H1 (cell line): ENCODE measurements at regions not wholly inside any gene's neighbourhood (a gene's known extent, or its start where the extent isn't known, plus 50 kb on each side); places are given as distances from the start of the nearest gene placed in this dataset.

Experiments
- CTCF ChIA-PET: fragments of 300-600 bp; sonication (Branson Sonifier 250); formaldehyde crosslinking; loops from one replicate; lab custom pipeline; 2021; ENCODE audit not compliant: partially characterized antibody; lab: Charles Lee
- POLR2A ChIA-PET: fragments of 300-600 bp; sonication (Branson Sonifier 250); formaldehyde crosslinking; loops from one replicate; lab custom pipeline; 2021; ENCODE audit warnings: inconsistent platforms; ENCODE audit not compliant: partially characterized antibody; lab: Charles Lee
- DNase-seq, 2 experiments: peaks; one replicate each; pipeline versions ENCODE4 v3.0.0 to v3.0.0-alpha.2; 2010 to 2022; ENCODE audit warnings: low spot score in 2 of 2, low read depth in 1 of 2, mixed read lengths in 1 of 2
- FAIRE-seq: peaks from 2 replicates; lab custom pipeline; 2011; peaks lifted over from hg19 to GRCh38; lab: Jason Lieb, UNC
- H2AFZ ChIP-seq: 2 replicates; pipeline ENCODE4 v1.8.1; 2012; ENCODE audit warnings: low read length, inconsistent platforms
- H2AK5ac ChIP-seq: 2 replicates; pipeline ENCODE4 v1.6.1; 2013; ENCODE audit warnings: low read depth, low read length
- H2BK120ac ChIP-seq: replicated peaks from 2 replicates; pipeline ENCODE3; 2013; ENCODE audit warnings: low read depth, low read length, inconsistent platforms
- H2BK12ac ChIP-seq: 2 replicates; pipeline ENCODE4 v1.6.1; 2013; ENCODE audit warnings: low read depth, low read length
- H2BK15ac ChIP-seq: 2 replicates; pipeline ENCODE4 v1.6.1; 2013; ENCODE audit warnings: low read length
- H2BK20ac ChIP-seq: 2 replicates; pipeline ENCODE4 v1.6.1; 2013; ENCODE audit warnings: low read length
- H2BK5ac ChIP-seq: 2 replicates; pipeline ENCODE4 v1.6.1; 2013; ENCODE audit warnings: low read depth, low read length
- H3K14ac ChIP-seq: 2 replicates; pipeline ENCODE4 v1.6.1; 2013; ENCODE audit warnings: inconsistent platforms; ENCODE audit not compliant: insufficient read length
- H3K18ac ChIP-seq: 2 replicates; pipeline ENCODE4 v1.6.1; 2013; ENCODE audit warnings: low read length; ENCODE audit errors: extremely low read depth
- H3K23ac ChIP-seq: 2 replicates; pipeline ENCODE4 v1.6.1; 2013; ENCODE audit warnings: inconsistent platforms; ENCODE audit not compliant: insufficient read length
- H3K23me2 ChIP-seq: 2 replicates; pipeline ENCODE4 v1.6.1; 2013; ENCODE audit warnings: low read depth, low read length
- H3K27ac ChIP-seq: 2 replicates; pipeline ENCODE4 v1.6.1; 2011; ENCODE audit warnings: low read depth, low read length, inconsistent platforms
- H3K27me3 ChIP-seq, 4 experiments: replicated peaks in 1 of 4; 1 replicate in 1 of 4; 2 replicates in 3 of 4; pipeline versions ENCODE4 v1.6.1 to v1.8.1; 2011 to 2013; ENCODE audit warnings: low read length in 3 of 4, mild to moderate bottlenecking in 3 of 4, inconsistent platforms in 2 of 4, mixed read lengths in 2 of 4, moderate library complexity in 1 of 4; ENCODE audit not compliant: control insufficient read depth in 3 of 4, insufficient read depth in 3 of 4; ENCODE audit errors: extremely low read depth in 1 of 4
- H3K36me3 ChIP-seq, 4 experiments: 2 replicates each; pipeline versions ENCODE4 v1.6.1 to v1.8.1; 2011 to 2013; ENCODE audit warnings: mild to moderate bottlenecking in 4 of 4, low read length in 3 of 4, moderate library complexity in 2 of 4, control low read depth in 1 of 4, inconsistent platforms in 1 of 4; ENCODE audit not compliant: insufficient read depth in 4 of 4, control insufficient read depth in 2 of 4
- H3K4ac ChIP-seq: replicated peaks from 2 replicates; pipeline ENCODE3; 2013; ENCODE audit warnings: low read length, low read depth, mixed read lengths, inconsistent platforms; ENCODE audit not compliant: insufficient read length
- H3K4me1 ChIP-seq, 4 experiments: replicated peaks in 1 of 4; 1 replicate in 1 of 4; 2 replicates in 3 of 4; pipeline versions ENCODE4 v1.6.1 to v1.8.1; 2011 to 2013; ENCODE audit warnings: low read length in 3 of 4, inconsistent platforms in 2 of 4, mixed read lengths in 1 of 4; ENCODE audit not compliant: insufficient read depth in 4 of 4, control insufficient read depth in 3 of 4
- H3K4me2 ChIP-seq, 2 experiments: 2 replicates each; pipeline versions ENCODE4 v1.6.1 to v1.8.1; 2011 to 2013; ENCODE audit warnings: low read depth in 2 of 2, low read length in 2 of 2, control low read depth in 1 of 2, inconsistent platforms in 1 of 2, mild to moderate bottlenecking in 1 of 2; ENCODE audit not compliant: insufficient read depth in 1 of 2
- H3K4me3 ChIP-seq, 4 experiments: fragments of 200-600, 300-600 bp in 1 of 4; sonication (generic), shearing (Covaris generic), sonication (Bioruptor Twin) in 1 of 4; 2 replicates each; pipeline versions ENCODE4 v1.5.1 to v1.8.1; 2011 to 2016; ENCODE audit warnings: low read length in 4 of 4, low read depth in 3 of 4, control low read depth in 2 of 4, inconsistent platforms in 2 of 4, mild to moderate bottlenecking in 2 of 4, mixed read lengths in 1 of 4, moderate library complexity in 1 of 4; ENCODE audit not compliant: insufficient read depth in 2 of 4; ENCODE audit errors: extremely low read depth in 1 of 4
- H3K56ac ChIP-seq: replicated peaks from 2 replicates; pipeline ENCODE3; 2013; ENCODE audit warnings: low read depth, mild to moderate bottlenecking, mixed read lengths, low read length, inconsistent platforms; ENCODE audit not compliant: insufficient read length
- H3K79me1 ChIP-seq: 2 replicates; pipeline ENCODE4 v1.6.1; 2013; ENCODE audit warnings: low read depth, low read length, control low read depth
- H3K79me2 ChIP-seq, 2 experiments: 2 replicates each; pipeline versions ENCODE4 v1.6.1 to v1.8.1; 2012 to 2013; ENCODE audit warnings: low read length in 2 of 2, mild to moderate bottlenecking in 2 of 2, inconsistent platforms in 1 of 2; ENCODE audit not compliant: insufficient read depth in 2 of 2, control insufficient read depth in 1 of 2
- H3K9ac ChIP-seq, 4 experiments: replicated peaks in 1 of 4; 1 replicate in 1 of 4; 2 replicates in 3 of 4; pipeline versions ENCODE4 v1.6.1 to v1.8.1; 2011 to 2013; ENCODE audit warnings: low read depth in 3 of 4, low read length in 3 of 4, control low read depth in 2 of 4, mild to moderate bottlenecking in 2 of 4, moderate library complexity in 2 of 4, inconsistent platforms in 1 of 4; ENCODE audit errors: extremely low read depth in 1 of 4
- H3K9me3 ChIP-seq, 2 experiments: 2 replicates each; pipeline versions ENCODE4 v1.6.1 to v1.8.1; 2012 to 2013; ENCODE audit warnings: mild to moderate bottlenecking in 2 of 2, moderate library complexity in 2 of 2, control low read depth in 1 of 2, inconsistent platforms in 1 of 2, low read depth in 1 of 2, low read length in 1 of 2, mixed read lengths in 1 of 2; ENCODE audit not compliant: insufficient read depth in 2 of 2
- H4K20me1 ChIP-seq, 2 experiments: replicated peaks in 1 of 2; 2 replicates each; pipeline versions ENCODE3 to v1.8.1; 2011 to 2013; ENCODE audit warnings: inconsistent platforms in 2 of 2, low read length in 2 of 2, mild to moderate bottlenecking in 1 of 2; ENCODE audit not compliant: insufficient read depth in 2 of 2, control insufficient read depth in 1 of 2
- H4K5ac ChIP-seq: 2 replicates; pipeline ENCODE4 v1.6.1; 2013; ENCODE audit warnings: low read length, low read depth, mixed read lengths, inconsistent platforms; ENCODE audit not compliant: insufficient read length
- H4K8ac ChIP-seq: 2 replicates; pipeline ENCODE4 v1.8.0; 2013; ENCODE audit warnings: mild to moderate bottlenecking, moderate library complexity, low read length, inconsistent platforms; ENCODE audit not compliant: insufficient read depth; ENCODE audit errors: extremely low read depth
- H4K91ac ChIP-seq: replicated peaks from 2 replicates; pipeline ENCODE3; 2013; ENCODE audit warnings: low read length, mixed read lengths, inconsistent platforms; ENCODE audit not compliant: insufficient read length
- ATF2 ChIP-seq: IDR thresholded peaks from 2 replicates; pipeline ENCODE4 v1.6.1; 2012; ENCODE audit warnings: low read length, inconsistent platforms
- CBX5 ChIP-seq: fragments of 300-800, 300-1000 bp; sonication (generic); IDR thresholded peaks from 2 replicates; pipeline ENCODE4 v1.7.1; 2016; ENCODE audit warnings: antibody characterized with exemption, low read length, low read depth
- CHD2 ChIP-seq: IDR thresholded peaks from 2 replicates; pipeline ENCODE4 v1.6.1; 2012; ENCODE audit warnings: low read length, improper control_type of control experiment
- KDM1A ChIP-seq: fragments of 200-600, 300-600 bp; sonication (generic); IDR thresholded peaks from 2 replicates; pipeline ENCODE4 v1.7.1; 2016; ENCODE audit warnings: mild to moderate bottlenecking, low read length, borderline replicate concordance
- PHF8 ChIP-seq: fragments of 200-600 bp; sonication (generic); conservative IDR thresholded peaks from 2 replicates; pipeline ENCODE4 v1.7.1; 2012; ENCODE audit warnings: low read depth, mild to moderate bottlenecking, inconsistent platforms, low read length, moderate library complexity
- WGBS, 2 experiments: shearing (Covaris generic) in 1 of 2; methylation state at CpG; one replicate each; pipeline versions ENCODE4 v1.1.6 to v1.1.7; 2013 to 2015; ENCODE audit warnings: low lambda C conversion rate in 2 of 2, mixed read lengths in 2 of 2, inconsistent platforms in 1 of 2, low coverage in 1 of 2, missing lambda C conversion rate in 1 of 2; ENCODE audit not compliant: insufficient replicate concordance in 2 of 2, insufficient coverage in 1 of 2, insufficient read length in 1 of 2; ENCODE audit errors: extremely low coverage in 1 of 2, missing lambda C conversion rate in 1 of 2; 5-methylcytosine and 5-hydroxymethylcytosine counted together

- TF ChIP-seq PHF8, result no peak
- TF ChIP-seq CBX5, result no peak
- no peak for TF ChIP-seq KDM1A
- no peak for TF ChIP-seq ATF2
- no peak for TF ChIP-seq CHD2
- Histone ChIP-seq H2BK120ac (no peak overlapping the region), H2BK12ac (no peak overlapping the region), H3K4me1 (no peaks in the 10 kb centered on the region), H3K79me2 (no peaks in the 10 kb centered on the region), H2AK5ac (no peak overlapping the region), H2AFZ (no peak overlapping the region), H3K4ac (no peak overlapping the region), H3K36me3 (no peaks in the 10 kb centered on the region), H4K8ac (no peak overlapping the region), H2BK5ac (no peak overlapping the region), H3K27me3 (no peaks in the 10 kb centered on the region), H3K56ac (no peak overlapping the region), H4K20me1 (no peaks in the 10 kb centered on the region), H4K91ac (no peak overlapping the region), H2BK15ac (no peak overlapping the region), H3K23ac (no peak overlapping the region), H3K4me2 (no peak overlapping the region), H3K9ac (no peak overlapping the region), H3K14ac (no peak overlapping the region), H3K18ac (no peak overlapping the region), H3K9me3 (no peaks in the 10 kb centered on the region), H2BK20ac (no peak overlapping the region), H3K27ac (no peak overlapping the region), H3K79me1 (no peaks in the 10 kb centered on the region), H3K23me2 (no peaks in the 10 kb centered on the region), H3K4me3 (no peak overlapping the region), H4K5ac (no peak overlapping the region)
- ChIA-PET POLR2A (no interaction called here), CTCF (interaction anchor here (1.8 kb wide), 1 partner anchor 9 kb away, joined by 5 read pairs; no protein-coding TSS in a partner anchor)
- WGBS, 2 experiments, result 95% methylated on average over 2 of the region's 2 CpGs; no CpG with 5 or more reads in 1 of the 2 experiments
- DNase-seq (no peak), FAIRE-seq (no peak)
These were observed 994.9 kb downstream of the REEP3 start for GRCh38 chr10:64515970-64516699.
